ENCODE measurements at regions not wholly inside any gene's neighbourhood (a gene's known extent, or its start where the extent isn't known, plus 50 kb on each side); places are given as distances from the start of the nearest gene placed in this dataset.

- Mint-ChIP-seq H3K36me3 (ENCODE audit: insufficient read depth, unreplicated experiment) (no peaks in the 10 kb centered on the region), H3K27me3 (ENCODE audit: insufficient read depth, unreplicated experiment) (no peaks in the 10 kb centered on the region), H3K27ac (ENCODE audit: unreplicated experiment) (no peak overlapping the region), H3K4me1 (ENCODE audit: low read depth, unreplicated experiment) (no peaks in the 10 kb centered on the region), H3K9me3 (ENCODE audit: unreplicated experiment) (no peaks in the 10 kb centered on the region), H3K4me3 (ENCODE audit: unreplicated experiment) (no peak overlapping the region)
- BruUV-seq (replicated peaks), result no TSS peak
- no peaks in the 10 kb centered on the region for H3K36me3 ChIP-seq (ENCODE audit: control insufficient read depth, insufficient read depth, low read length)
- H3K4me3 ChIP-seq (ENCODE audit: low read depth, low read length), result no peak overlapping the region
- no peaks in the 10 kb centered on the region for H3K27me3 ChIP-seq (replicated peaks; ENCODE audit: control insufficient read depth, insufficient read depth, low read length)
- intact Hi-C loops (cut with micrococcal nuclease; ENCODE audit: unreplicated experiment), result no loop called here
- POLR2A ChIA-PET, result no interaction called here
- no peaks in the 10 kb centered on the region for H3K4me1 ChIP-seq
- TF ChIP-seq, protein P1, sequence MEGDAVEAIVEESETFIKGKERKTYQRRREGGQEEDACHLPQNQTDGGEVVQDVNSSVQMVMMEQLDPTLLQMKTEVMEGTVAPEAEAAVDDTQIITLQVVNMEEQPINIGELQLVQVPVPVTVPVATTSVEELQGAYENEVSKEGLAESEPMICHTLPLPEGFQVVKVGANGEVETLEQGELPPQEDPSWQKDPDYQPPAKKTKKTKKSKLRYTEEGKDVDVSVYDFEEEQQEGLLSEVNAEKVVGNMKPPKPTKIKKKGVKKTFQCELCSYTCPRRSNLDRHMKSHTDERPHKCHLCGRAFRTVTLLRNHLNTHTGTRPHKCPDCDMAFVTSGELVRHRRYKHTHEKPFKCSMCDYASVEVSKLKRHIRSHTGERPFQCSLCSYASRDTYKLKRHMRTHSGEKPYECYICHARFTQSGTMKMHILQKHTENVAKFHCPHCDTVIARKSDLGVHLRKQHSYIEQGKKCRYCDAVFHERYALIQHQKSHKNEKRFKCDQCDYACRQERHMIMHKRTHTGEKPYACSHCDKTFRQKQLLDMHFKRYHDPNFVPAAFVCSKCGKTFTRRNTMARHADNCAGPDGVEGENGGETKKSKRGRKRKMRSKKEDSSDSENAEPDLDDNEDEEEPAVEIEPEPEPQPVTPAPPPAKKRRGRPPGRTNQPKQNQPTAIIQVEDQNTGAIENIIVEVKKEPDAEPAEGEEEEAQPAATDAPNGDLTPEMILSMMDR (IDR thresholded peaks at IDR 0.05; ENCODE audit: insufficient read depth in 1 of 2, low read depth in 1 of 2, low read length in 1 of 2, severe bottlenecking in 1 of 2, unreplicated experiment in 1 of 2), result no peak
- DNase-seq, result no peak
- CTCF ChIA-PET, result no interaction called here
- H3K9me3 ChIP-seq, result no peaks in the 10 kb centered on the region
Observed at GRCh38 chr5:3786891-3787430, 191.3 kb downstream of the IRX1 start.

DNA sequence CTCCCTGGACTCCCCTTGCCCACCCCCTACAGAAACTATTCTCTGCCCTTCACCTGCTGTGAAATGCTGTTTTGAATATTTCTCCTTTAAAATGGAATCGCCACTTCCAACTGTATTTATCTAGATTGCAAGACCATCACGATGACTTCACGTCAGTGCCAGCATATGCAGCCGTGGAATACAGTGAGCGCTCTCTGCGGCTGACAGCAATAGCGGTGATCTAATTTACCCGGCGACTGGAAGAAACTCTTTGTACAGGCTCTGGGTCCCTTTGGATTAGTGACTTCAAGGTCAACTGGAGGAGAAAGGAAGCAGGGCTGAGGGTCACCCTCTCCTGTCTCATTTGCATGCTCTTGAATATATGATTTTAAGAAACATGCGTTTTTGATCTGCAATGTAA lies 192.0 kb downstream of the IRX1 start:
- no peaks in the 10 kb centered on the region for H3K4me1 ChIP-seq
- no peaks in the 10 kb centered on the region for H3K36me3 ChIP-seq (ENCODE audit: control insufficient read depth, insufficient read depth, low read length)
- H3K4me1 Mint-ChIP-seq (ENCODE audit: low read depth, unreplicated experiment), result no peaks in the 10 kb centered on the region
- no peaks in the 10 kb centered on the region for H3K27me3 Mint-ChIP-seq (ENCODE audit: insufficient read depth, unreplicated experiment)
- no peaks in the 10 kb centered on the region for H3K27me3 ChIP-seq (replicated peaks; ENCODE audit: control insufficient read depth, insufficient read depth, low read length)
- no peak for DNase-seq
- no peaks in the 10 kb centered on the region for H3K9me3 ChIP-seq
- ChIA-PET CTCF (no interaction called here), POLR2A (no interaction called here)
- H3K9me3 Mint-ChIP-seq (ENCODE audit: unreplicated experiment), result no peaks in the 10 kb centered on the region
- intact Hi-C loops (cut with micrococcal nuclease; ENCODE audit: unreplicated experiment), result no loop called here
- H3K4me3 ChIP-seq (ENCODE audit: low read depth, low read length), result no peak overlapping the region
- TF ChIP-seq, protein P1 (IDR thresholded peaks at IDR 0.05; ENCODE audit: insufficient read depth in 1 of 2, low read depth in 1 of 2, low read length in 1 of 2, severe bottlenecking in 1 of 2, unreplicated experiment in 1 of 2), result no peak
- no peaks in the 10 kb centered on the region for H3K36me3 Mint-ChIP-seq (ENCODE audit: insufficient read depth, unreplicated experiment)
- no peak overlapping the region for H3K4me3 Mint-ChIP-seq (ENCODE audit: unreplicated experiment)
- no peak overlapping the region for H3K27ac Mint-ChIP-seq (ENCODE audit: unreplicated experiment)
- no TSS peak for BruUV-seq (replicated peaks)

GRCh38 chr5:3789519-3790193 lies 194.0 kb downstream of the IRX1 start:
- no peak overlapping the region for H3K4me3 Mint-ChIP-seq (ENCODE audit: unreplicated experiment)
- POLR2A ChIA-PET, result no interaction called here
- H3K36me3 ChIP-seq (ENCODE audit: control insufficient read depth, insufficient read depth, low read length), result no peaks in the 10 kb centered on the region

More at GRCh38 chr5:3789519-3790193, 194.0 kb downstream of the IRX1 start:
- Histone ChIP-seq H3K27me3 (replicated peaks; ENCODE audit: control insufficient read depth, insufficient read depth, low read length) (no peaks in the 10 kb centered on the region), H3K4me1 (no peaks in the 10 kb centered on the region), H3K4me3 (ENCODE audit: low read depth, low read length) (no peak overlapping the region), H3K9me3 (no peaks in the 10 kb centered on the region)
- no peaks in the 10 kb centered on the region for H3K4me1 Mint-ChIP-seq (ENCODE audit: low read depth, unreplicated experiment)
- no peaks in the 10 kb centered on the region for H3K36me3 Mint-ChIP-seq (ENCODE audit: insufficient read depth, unreplicated experiment)
- no peak overlapping the region for H3K27ac Mint-ChIP-seq (ENCODE audit: unreplicated experiment)
- no peak for DNase-seq
- peaks cover 8% of the 10 kb centered on the region for H3K9me3 Mint-ChIP-seq (ENCODE audit: unreplicated experiment)
- CTCF ChIA-PET, result no interaction called here
- no peaks in the 10 kb centered on the region for H3K27me3 Mint-ChIP-seq (ENCODE audit: insufficient read depth, unreplicated experiment)
- TF ChIP-seq, protein P1 (IDR thresholded peaks at IDR 0.05; ENCODE audit: insufficient read depth in 1 of 2, low read depth in 1 of 2, low read length in 1 of 2, severe bottlenecking in 1 of 2, unreplicated experiment in 1 of 2), result no peak
- no TSS peak for BruUV-seq (replicated peaks)
- intact Hi-C loops (cut with micrococcal nuclease; ENCODE audit: unreplicated experiment), result no loop called here

All from Caco-2 (cell line).